CD4-positive, alpha-beta T cell treated with Interferon alpha-2 for 1 hour (primary cell): ENCODE measurements at regions not wholly inside any gene's neighbourhood (a gene's known extent, or its start where the extent isn't known, plus 50 kb on each side); places are given as distances from the start of the nearest gene placed in this dataset.

ENCODE experiments used
- DNase-seq, 2 donors: peaks; one replicate each; pipeline ENCODE4 v3.0.0-alpha.2; 2020 to 2022

- DNase-seq: no peak
These were observed 55.7 kb upstream of the OR5AN1 start for GRCh38 chr11:59302991-59303390.

DNA sequence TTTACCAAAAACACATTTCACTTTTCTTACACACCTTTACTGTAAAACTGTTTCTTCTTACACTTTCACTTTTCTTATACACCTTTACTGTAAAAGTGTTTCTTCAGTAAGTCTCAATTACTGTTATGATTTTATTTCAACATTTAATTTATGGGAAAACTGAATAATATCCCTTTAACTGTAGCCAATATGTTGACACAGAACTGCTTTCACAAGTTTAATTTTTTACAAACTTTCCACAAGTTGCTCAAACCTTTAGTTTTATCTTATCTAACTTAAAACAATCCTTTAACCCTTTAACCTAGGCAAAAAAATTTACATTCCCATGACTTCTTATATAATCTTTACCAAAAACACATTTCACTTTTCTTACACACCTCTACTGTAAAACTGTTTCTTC, 63.3 kb upstream of the OR5AN1 start:
- no peak for DNase-seq

GRCh38 chr11:59292611-59293010, 66.1 kb upstream of the OR5AN1 start:
- no peak for DNase-seq

GRCh38 chr11:59291228-59291627, 67.5 kb upstream of the OR5AN1 start:
- no peak for DNase-seq

DNA sequence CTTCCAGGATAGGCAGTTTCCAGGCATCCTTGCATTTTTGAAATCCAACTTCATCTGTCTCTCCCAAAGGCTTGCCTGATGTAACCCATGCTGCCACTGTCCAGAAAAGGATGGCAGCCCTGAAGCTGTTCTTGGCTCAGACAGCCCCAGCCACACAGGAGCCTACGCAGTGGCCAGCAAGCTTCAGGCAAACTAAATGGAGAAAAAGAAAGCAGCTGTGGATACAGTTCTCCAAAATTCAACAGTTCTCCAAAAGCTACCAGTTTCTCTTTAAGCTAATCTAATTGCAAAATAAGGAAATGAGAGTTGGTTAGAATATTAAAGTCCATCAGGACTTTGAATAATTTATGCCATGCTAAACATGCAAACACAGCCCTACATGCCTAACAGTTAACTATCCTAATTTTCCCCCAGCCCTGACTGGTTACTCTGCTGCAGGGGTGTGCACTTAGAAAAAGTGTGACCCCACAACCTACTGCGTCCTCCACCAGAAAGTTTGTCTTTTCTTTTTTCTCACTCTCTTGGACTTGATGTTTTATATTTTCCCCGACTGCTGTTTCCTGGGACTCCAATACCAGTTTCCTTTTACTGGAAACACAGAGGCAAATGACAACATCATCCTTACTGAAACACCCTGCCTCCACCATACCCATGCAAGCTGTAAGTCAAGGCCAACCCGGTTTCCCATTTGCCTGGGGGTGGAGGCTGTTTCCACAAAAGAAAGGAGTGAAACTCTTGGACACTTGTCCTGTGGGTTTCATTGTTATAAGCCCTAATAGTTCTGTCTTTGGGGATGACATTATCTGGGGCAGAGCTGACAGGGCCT, 69.1 kb upstream of the OR5AN1 start:
- DNase-seq: no peak

DNA sequence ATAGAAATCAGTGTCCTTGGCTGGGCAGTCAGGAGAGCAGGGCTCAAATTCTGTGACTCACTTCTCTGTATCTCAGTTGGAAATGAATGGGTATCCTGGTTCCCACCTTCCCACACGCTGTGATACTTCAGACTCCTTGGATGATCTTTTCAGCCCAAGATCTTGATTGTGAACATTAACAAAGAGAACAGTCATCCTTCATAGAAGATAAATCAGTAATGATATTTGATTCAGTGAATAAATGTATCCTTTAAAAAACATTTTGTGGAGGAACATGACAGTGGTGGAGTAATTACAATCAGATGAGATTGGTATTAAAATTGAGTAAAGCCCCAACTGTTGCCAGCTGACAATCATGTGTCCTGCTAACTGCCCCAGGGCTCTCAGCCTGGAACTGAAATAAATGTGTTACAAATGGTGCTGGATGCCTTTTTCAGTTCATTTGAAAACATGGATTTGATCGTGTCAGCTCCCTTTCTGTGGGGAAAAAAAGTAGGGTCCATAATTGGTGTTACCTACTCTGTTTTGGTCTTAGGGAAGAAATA, 72.9 kb upstream of the OR5AN1 start:
- no peak for DNase-seq

GRCh38 chr11:59284773-59285129, 72.0 kb upstream of the MPEG1 start:
- no peak for DNase-seq

DNA sequence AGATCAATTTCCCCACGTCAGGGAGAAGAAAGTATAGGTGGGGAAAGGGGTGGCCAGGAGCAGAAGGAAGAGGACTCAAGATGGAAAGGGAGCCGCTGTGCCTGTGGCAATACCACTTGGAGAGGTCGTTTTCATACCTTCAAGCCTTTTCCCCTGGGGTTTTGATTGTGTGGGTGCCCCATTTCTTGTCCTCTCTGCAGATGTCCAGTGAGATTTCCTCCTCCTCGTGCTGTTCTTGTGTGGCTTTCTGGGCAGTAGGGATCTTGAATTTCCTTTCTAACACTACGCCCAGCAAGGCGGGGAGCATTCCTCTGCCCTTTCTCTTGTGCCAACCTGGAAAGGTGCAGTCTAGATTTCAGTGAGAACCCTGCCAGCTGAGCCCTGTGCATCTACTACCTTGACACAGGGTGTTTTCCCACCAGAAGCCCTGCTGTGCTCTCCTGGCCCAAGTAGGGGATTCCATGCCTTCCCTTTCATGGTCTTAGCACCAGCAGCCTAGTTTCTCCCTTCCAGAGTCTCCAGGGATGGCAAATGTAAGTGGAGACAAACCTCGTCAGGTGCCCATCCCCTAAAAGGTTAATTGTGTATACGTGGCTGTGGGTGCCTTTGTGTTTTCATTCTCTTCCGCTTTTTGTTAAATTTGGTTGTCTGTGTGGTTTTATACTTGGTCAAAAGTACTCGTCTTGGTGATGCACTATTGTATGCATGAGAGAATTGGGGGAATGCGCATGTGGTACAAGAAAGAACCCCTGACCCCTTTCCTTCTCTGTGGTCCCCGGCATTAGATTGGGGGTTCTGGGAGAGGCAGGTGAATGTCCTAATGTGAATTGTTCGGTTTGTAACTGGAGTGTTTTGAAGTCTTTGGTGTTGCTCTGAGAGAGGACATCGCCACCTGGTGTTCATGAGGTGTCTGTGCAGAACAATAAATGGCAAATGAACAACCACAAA, 71.4 kb upstream of the MPEG1 start:
- peak; percentile 64 to 65 for DNase-seq

DNA sequence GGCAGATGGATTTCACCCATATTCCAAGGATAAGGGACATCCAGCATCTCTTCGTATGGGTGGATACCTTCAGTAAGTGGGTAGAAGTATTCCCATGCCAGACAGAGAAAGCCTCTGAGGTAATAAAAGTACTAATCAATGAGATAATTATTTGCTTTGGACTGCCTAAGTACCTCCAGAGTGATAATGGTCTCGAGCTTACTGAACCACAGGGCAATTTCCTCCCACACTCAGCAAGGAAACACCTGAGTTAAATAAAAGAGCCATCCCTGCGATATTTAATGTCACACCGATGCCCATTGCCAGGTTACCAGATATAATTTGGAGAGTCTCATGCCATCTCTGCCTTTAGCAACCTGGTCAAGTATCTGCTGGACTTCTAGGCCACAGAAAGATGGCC, 70.6 kb upstream of the MPEG1 start:
- DNase-seq: no peak

DNA sequence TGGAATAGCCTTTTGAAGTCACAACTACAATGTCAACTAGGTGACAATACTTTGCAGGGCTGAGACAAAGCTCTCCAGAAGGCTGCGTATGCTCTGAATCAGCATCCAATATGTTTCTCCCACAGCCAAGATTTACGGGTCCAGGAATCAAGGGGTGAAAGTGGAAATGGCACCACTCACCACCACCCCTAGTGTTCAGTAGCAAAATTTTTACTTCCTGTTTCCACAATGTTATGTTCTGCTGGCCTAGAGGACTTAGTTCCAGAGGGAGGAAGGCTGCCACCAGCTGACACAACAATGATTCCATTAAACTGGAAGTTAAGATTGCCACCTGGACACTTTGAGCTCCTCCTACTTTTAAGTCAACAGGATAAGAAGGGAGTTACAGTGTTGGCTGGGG, 68.5 kb upstream of the MPEG1 start:
- DNase-seq: no peak

DNA sequence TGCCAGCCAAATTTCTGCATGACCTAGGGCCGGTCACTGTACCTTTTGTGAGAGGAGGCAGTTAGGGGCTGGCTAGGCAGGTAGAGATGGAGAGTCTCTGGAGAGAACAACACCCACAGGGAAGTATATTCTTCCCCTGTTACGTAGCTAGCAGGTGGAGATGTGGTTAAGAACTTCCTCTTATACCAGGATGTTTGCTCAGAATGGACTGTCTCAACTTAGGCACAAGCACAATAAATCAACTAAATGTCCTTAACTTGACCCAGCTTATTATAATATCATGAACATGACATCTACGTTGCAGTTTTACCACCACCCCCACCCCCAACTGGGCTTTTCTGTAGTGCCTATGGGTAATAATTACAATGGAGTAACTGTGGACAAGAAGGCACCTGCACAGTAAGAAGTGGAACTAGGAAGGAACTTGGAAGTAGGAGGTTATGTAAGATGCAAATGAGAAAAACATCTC, 60.7 kb upstream of the MPEG1 start:
- peak; percentile 28 to 47 for DNase-seq

- no peak for DNase-seq
These were observed 60.1 kb upstream of the MPEG1 start for GRCh38 chr11:59272771-59273372.

GRCh38 chr11:59271811-59272327, 59.1 kb upstream of the MPEG1 start:
- no peak for DNase-seq

- no peak for DNase-seq
These were observed 58.6 kb upstream of the MPEG1 start for GRCh38 chr11:59271247-59271755.

GRCh38 chr11:59267736-59268475, 55.2 kb upstream of the MPEG1 start:
- no peak for DNase-seq

DNA sequence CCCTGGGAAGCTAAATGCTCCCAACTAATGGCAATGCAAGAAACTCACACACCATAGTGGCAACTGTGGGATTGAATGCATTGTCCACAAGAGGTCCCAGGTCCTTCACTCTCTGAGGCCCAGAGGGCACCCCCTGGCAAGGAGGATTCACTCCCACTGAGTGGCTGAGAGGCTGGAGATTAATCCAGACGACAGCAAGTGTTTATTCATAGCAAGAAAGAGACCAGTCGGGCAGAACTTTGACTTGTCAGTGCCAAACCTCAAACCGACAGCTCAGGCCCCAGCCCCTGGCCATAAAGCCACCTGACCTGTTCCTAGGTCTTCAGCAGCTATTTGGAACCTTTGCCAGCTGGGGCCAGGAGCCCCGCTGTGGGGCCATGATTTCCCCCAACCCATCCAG, 54.5 kb upstream of the MPEG1 start:
- no peak for DNase-seq

DNA sequence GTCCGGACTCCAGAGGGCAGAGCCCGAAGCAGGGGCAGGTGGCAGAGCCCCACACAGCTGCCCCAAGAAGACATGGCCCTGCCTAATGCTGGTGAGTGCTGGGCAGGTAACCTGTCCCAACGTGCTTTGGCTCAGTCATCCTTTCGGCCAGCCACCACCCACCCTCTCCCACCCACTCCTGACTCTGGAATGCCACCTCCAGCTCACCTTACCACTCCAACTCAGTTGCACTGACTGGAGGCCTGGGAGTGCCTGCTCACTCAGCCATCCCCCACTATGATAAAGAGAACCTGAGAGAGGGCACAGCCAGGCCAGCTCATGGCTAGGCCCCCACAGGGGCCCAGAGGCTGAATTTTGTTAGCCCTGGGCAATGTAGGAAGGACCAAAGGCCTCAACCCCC, 53.8 kb upstream of the MPEG1 start:
- no peak for DNase-seq

GRCh38 chr11:59265735-59266134, 53.0 kb upstream of the MPEG1 start:
- DNase-seq: no peak

DNA sequence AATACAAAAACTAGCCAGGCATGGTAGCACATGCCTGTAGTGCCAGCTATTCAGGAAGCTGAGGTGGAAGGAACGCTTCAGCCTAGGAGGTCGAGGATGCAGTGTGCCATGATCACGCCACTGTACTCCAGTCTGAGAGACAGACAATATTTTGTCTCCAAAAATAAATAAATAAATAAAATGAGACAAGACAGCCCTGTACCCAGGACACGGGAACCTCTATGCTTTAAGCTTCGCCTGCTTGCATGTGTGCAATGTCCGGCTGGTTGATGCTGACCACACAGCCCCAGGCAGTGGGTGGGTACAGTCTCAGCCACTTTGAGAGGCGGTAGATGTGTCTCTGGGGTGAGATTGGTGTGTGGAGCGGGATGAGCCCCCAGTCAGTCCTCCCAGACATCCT, 52.0 kb upstream of the MPEG1 start:
- no peak for DNase-seq

DNA sequence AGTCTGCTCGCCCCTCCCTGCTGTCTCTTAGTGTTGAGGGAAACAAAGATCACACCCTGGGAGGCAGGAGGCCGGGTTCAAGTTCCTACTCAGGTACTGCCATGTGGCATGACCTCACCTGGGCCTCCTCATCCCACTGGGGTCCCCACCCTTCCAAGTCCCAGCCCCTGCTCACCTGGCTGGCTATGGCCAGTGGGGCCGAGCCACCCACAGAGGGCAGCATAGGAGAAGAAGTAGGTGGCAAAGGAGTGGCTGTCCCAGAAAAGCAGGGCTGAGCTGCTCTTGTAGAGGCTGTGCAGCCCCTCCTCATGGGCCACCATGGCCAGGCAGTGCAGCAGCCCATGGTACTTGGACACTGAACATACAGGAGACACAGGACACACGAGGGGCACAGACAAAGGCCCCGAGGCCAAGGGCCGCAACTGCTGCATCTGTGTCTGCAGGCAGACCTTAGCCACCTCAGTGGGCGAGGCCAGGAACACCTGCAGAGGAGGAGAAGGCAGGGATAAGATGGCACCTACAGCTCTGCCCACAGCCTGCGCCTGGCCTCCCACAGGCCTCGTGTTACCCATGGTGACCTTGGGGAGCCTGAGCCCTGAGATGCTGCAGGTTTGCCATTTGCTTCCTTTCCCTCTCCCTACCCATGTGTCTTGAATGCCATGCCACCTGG, 50.6 kb upstream of the MPEG1 start:
- peak; percentile 32 to 40 for DNase-seq
